Endothelial cell of umbilical vein (primary cell): ENCODE measurements at regions not wholly inside any gene's neighbourhood (a gene's known extent, or its start where the extent isn't known, plus 50 kb on each side); places are given as distances from the start of the nearest gene placed in this dataset.

Experiments used
- EZH2 ChIP-seq: IDR thresholded peaks from 2 replicates; pipeline ENCODE4 v1.6.1; 2012; ENCODE audit warnings: borderline replicate concordance, low read depth, mild to moderate bottlenecking, moderate library complexity, low read length, inconsistent platforms; ENCODE audit not compliant: severe bottlenecking
- FOS ChIP-seq: IDR thresholded peaks from 2 replicates; pipeline ENCODE4 v1.6.1; 2011; ENCODE audit warnings: mild to moderate bottlenecking, low read length, moderate library complexity, borderline replicate concordance; ENCODE audit not compliant: insufficient read depth
- GATA2 ChIP-seq: IDR thresholded peaks from 2 replicates; pipeline ENCODE4 v1.7.0; 2011; ENCODE audit warnings: low read depth, mild to moderate bottlenecking, moderate library complexity, mixed read lengths, low read length; ENCODE audit not compliant: insufficient read length, insufficient read depth
- JUN ChIP-seq: IDR thresholded peaks from 2 replicates; pipeline ENCODE4 v1.6.1; 2011; ENCODE audit warnings: borderline replicate concordance, low read depth; ENCODE audit not compliant: insufficient read length, insufficient read depth
- MAX ChIP-seq: IDR thresholded peaks from 2 replicates; pipeline ENCODE4 v1.6.1; 2011; ENCODE audit not compliant: insufficient read depth, insufficient read length
- MYC ChIP-seq: IDR thresholded peaks from one replicate; pipeline ENCODE4 v1.6.1; 2011; ENCODE audit warnings: mild to moderate bottlenecking, low read depth, low read length
- POLR2A ChIP-seq: IDR thresholded peaks from 2 replicates; pipeline ENCODE4 v1.6.1; 2012; ENCODE audit warnings: low read depth, mild to moderate bottlenecking, control low read depth, low read length
- POLR2AphosphoS5 ChIP-seq: IDR thresholded peaks from 2 replicates; pipeline ENCODE4 v1.6.1; 2012; ENCODE audit warnings: low read depth, mild to moderate bottlenecking, control low read depth, low read length, moderate library complexity; ENCODE audit not compliant: insufficient read depth
- TF ChIP-seq, protein P1 (sequence below), 2 donors: IDR thresholded peaks; 1 replicate in 1 of 2; 2 replicates in 1 of 2; pipeline ENCODE4 v1.5.1; 2011; ENCODE audit warnings: low read length in 2 of 2, mild to moderate bottlenecking in 2 of 2, moderate library complexity in 2 of 2, control low read depth in 1 of 2, inconsistent platforms in 1 of 2, low read depth in 1 of 2; ENCODE audit not compliant: insufficient read depth in 1 of 2; ENCODE audit errors: extremely low read depth in 1 of 2

DNA sequence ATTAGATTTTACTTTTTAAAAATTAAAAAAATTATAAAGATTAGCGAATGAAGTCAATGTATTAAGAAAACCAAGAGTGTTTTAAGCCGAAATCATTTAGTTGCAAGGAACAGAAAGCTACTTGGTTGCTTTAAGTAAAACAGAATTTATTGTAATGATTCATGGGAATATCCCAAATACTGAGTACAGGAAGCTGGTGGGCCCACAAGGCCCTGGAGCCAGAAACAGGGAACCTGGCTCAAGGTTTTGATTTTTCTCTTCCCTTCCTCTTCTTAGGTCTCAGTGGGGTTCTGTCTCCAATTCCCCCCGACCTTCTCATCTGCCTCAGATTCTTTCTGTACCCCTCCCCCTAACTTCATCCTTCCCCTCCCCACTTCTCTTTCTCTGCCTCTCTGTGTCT, 229.0 kb downstream of the TLE3 start:
- TF ChIP-seq, protein P1, sequence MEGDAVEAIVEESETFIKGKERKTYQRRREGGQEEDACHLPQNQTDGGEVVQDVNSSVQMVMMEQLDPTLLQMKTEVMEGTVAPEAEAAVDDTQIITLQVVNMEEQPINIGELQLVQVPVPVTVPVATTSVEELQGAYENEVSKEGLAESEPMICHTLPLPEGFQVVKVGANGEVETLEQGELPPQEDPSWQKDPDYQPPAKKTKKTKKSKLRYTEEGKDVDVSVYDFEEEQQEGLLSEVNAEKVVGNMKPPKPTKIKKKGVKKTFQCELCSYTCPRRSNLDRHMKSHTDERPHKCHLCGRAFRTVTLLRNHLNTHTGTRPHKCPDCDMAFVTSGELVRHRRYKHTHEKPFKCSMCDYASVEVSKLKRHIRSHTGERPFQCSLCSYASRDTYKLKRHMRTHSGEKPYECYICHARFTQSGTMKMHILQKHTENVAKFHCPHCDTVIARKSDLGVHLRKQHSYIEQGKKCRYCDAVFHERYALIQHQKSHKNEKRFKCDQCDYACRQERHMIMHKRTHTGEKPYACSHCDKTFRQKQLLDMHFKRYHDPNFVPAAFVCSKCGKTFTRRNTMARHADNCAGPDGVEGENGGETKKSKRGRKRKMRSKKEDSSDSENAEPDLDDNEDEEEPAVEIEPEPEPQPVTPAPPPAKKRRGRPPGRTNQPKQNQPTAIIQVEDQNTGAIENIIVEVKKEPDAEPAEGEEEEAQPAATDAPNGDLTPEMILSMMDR (IDR thresholded peaks at IDR 0.05; ENCODE audit: extremely low read depth in 1 of 2, insufficient read depth in 1 of 2, low read depth in 1 of 2, low read length in 2 of 2), result no peak
- TF ChIP-seq POLR2AphosphoS5 (no peak), FOS (no peak), EZH2 (no peak), JUN (no peak), MAX (no peak), GATA2 (no peak), POLR2A (no peak), MYC (no peak)
